Nephron (organoid): ENCODE measurements at regions not wholly inside any gene's neighbourhood (a gene's known extent, or its start where the extent isn't known, plus 50 kb on each side); places are given as distances from the start of the nearest gene placed in this dataset.
"Not testable (repeated sequence)": the region's sequence is repeated elsewhere in the genome, so short reads cannot be mapped to it uniquely, and the experiment has no call there.

Experiments used
- H3K27ac Mint-ChIP-seq, 3 experiments: 2 replicates each; pipeline ENCODE4 v1.8.0; 2020; ENCODE audit warnings: mixed read lengths in 3 of 3, mild to moderate bottlenecking in 2 of 3, moderate library complexity in 1 of 3
- H3K27me3 Mint-ChIP-seq: 2 replicates; pipeline ENCODE4 v1.8.0; 2021; ENCODE audit warnings: low read depth, mild to moderate bottlenecking, moderate library complexity, mixed read lengths
- H3K36me3 Mint-ChIP-seq: 2 replicates; pipeline ENCODE4 v1.8.0; 2020; ENCODE audit warnings: low read depth, mixed read lengths
- H3K4me1 Mint-ChIP-seq: 2 replicates; pipeline ENCODE4 v1.8.0; 2020; ENCODE audit warnings: mixed read lengths
- H3K4me3 Mint-ChIP-seq, 3 experiments: 2 replicates each; pipeline ENCODE4 v1.8.0; 2020; ENCODE audit warnings: mild to moderate bottlenecking in 3 of 3, mixed read lengths in 3 of 3, moderate library complexity in 2 of 3
- H3K9me3 Mint-ChIP-seq: 2 replicates; pipeline ENCODE4 v1.8.0; 2020; ENCODE audit warnings: mixed read lengths
- CTCF ChIP-seq, 3 experiments: fragments of 200-600 bp; sonication (generic); IDR thresholded peaks; one replicate each; pipeline ENCODE4 v1.5.0; 2021; ENCODE audit warnings: antibody characterized with exemption in 3 of 3; ENCODE audit not compliant: unreplicated experiment in 3 of 3

- no peak overlapping the region for H3K4me3 Mint-ChIP-seq
- H3K27me3 Mint-ChIP-seq, result peaks cover 23% of the 10 kb centered on the region
- H3K36me3 Mint-ChIP-seq, result no peaks in the 10 kb centered on the region
- TF ChIP-seq CTCF (IDR thresholded peaks at IDR 0.05; ENCODE audit: unreplicated experiment in 3 of 3), result no peak
- peaks cover 3% of the 10 kb centered on the region for H3K9me3 Mint-ChIP-seq
- H3K4me1 Mint-ChIP-seq, result peaks cover 5% of the 10 kb centered on the region
- no peak overlapping the region for H3K27ac Mint-ChIP-seq
Measured at GRCh38 chr3:193915613-193916012, 220.3 kb upstream of the HES1 start.

GRCh38 chr3:193917158-193917557, 218.8 kb upstream of the HES1 start:
- Mint-ChIP-seq H3K27ac (no peak overlapping the region), H3K9me3 (peaks cover 16% of the 10 kb centered on the region), H3K36me3 (no peaks in the 10 kb centered on the region), H3K4me1 (peaks cover 5% of the 10 kb centered on the region), H3K4me3 (no peak overlapping the region), H3K27me3 (peaks cover 21% of the 10 kb centered on the region)
- TF ChIP-seq CTCF (IDR thresholded peaks at IDR 0.05; ENCODE audit: unreplicated experiment in 3 of 3), result no peak

- H3K9me3 Mint-ChIP-seq, result peaks cover 46% of the 10 kb centered on the region
- no peak overlapping the region for H3K27ac Mint-ChIP-seq
- no peak overlapping the region for H3K4me3 Mint-ChIP-seq
- peaks cover 8% of the 10 kb centered on the region for H3K36me3 Mint-ChIP-seq
- peaks cover 5% of the 10 kb centered on the region for H3K4me1 Mint-ChIP-seq
- TF ChIP-seq CTCF (IDR thresholded peaks at IDR 0.05; ENCODE audit: unreplicated experiment in 3 of 3), result no peak
- H3K27me3 Mint-ChIP-seq, result peaks cover 16% of the 10 kb centered on the region
Measured at GRCh38 chr3:193921465-193921864, 214.5 kb upstream of the HES1 start.

GRCh38 chr3:193922034-193922774, 213.7 kb upstream of the HES1 start:
- Mint-ChIP-seq H3K9me3 (peaks cover 47% of the 10 kb centered on the region), H3K4me1 (peaks cover under 1% of the 10 kb centered on the region), H3K36me3 (peaks cover 8% of the 10 kb centered on the region), H3K27me3 (peaks cover 12% of the 10 kb centered on the region), H3K27ac (no peak overlapping the region), H3K4me3 (no peak overlapping the region)
- TF ChIP-seq CTCF (IDR thresholded peaks at IDR 0.05; ENCODE audit: unreplicated experiment in 3 of 3), result no peak

GRCh38 chr3:193923958-193924357, 212.0 kb upstream of the HES1 start:
- peaks cover 50% of the 10 kb centered on the region for H3K9me3 Mint-ChIP-seq
- not testable (repeated sequence) for H3K36me3 Mint-ChIP-seq, H3K27ac Mint-ChIP-seq, H3K4me3 Mint-ChIP-seq, H3K4me1 Mint-ChIP-seq
- peaks cover 18% of the 10 kb centered on the region for H3K27me3 Mint-ChIP-seq

- H3K4me1 Mint-ChIP-seq, H3K27ac Mint-ChIP-seq, H3K36me3 Mint-ChIP-seq, H3K4me3 Mint-ChIP-seq: not testable (repeated sequence)
- Mint-ChIP-seq H3K9me3 (peaks cover 43% of the 10 kb centered on the region), H3K27me3 (peaks cover 14% of the 10 kb centered on the region)
Measured at GRCh38 chr3:193926071-193926470, 209.9 kb upstream of the HES1 start.

- H3K9me3 Mint-ChIP-seq, result peaks cover 30% of the 10 kb centered on the region
- not testable (repeated sequence) for H3K4me3 Mint-ChIP-seq, H3K27ac Mint-ChIP-seq, H3K4me1 Mint-ChIP-seq, H3K36me3 Mint-ChIP-seq
- peaks cover 14% of the 10 kb centered on the region for H3K27me3 Mint-ChIP-seq
Measured at GRCh38 chr3:193927413-193928206, 208.3 kb upstream of the HES1 start.
